ENCODE measurements at regions not wholly inside any gene's neighbourhood (a gene's known extent, or its start where the extent isn't known, plus 50 kb on each side); places are given as distances from the start of the nearest gene placed in this dataset.

DNA sequence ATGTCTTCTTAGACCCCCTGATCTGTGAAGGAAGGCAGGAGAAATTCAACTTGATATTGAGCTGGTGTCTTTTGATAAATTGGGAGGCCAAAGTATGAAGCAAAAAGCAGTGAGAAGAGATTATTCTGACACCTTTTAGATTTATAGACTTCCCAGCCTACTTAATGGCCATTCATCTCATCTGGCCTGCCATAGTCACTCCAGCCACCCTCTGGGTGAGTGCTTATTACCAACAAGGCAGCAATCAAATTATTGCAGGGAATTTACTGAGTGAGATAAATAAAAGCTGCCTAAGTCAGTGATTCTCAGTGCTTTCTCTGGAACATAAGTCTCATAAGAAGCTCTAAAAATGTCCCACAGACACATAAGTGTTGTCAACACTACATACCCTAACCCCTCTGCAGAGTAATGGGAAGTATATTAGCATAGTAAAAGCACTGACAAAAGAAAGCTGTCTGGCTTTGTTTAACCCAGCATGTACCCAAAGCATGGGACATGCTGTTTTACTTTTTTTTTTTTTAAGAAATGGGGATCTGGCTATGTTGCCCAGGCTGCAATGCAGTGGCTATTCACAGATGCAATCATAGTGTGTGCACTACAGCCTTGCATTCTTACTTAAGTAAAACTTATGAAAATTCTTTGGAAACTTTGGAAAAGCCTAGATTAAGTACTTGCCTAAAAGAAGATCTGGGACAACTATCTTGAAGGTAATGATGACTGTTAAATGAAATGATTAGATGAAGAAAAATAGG, 725.3 kb downstream of the TUSC7 start:
- no TSS peak for BruUV-seq (replicated peaks)
- in situ Hi-C loops (cut with MboI) (no loop called here), intact Hi-C loops (cut with micrococcal nuclease) (no loop called here)
- no peak for TF ChIP-seq NR3C1 (CRISPR knock-in tag; IDR thresholded peaks at IDR 0.05)
- no peak for TF ChIP-seq CREBBP (IDR thresholded peaks at IDR 0.05; ENCODE audit: low read depth, low read length)
- no peaks in the 10 kb centered on the region for H3K4me1 ChIP-seq (replicated peaks in 1 of 2; ENCODE audit: control insufficient read depth in 2 of 2, insufficient read depth in 2 of 2, low read length in 2 of 2)
- H4K20me1 ChIP-seq (replicated peaks; ENCODE audit: control insufficient read depth, insufficient read depth, low read length), result no peaks in the 10 kb centered on the region
- H3K9me3 ChIP-seq (replicated peaks; ENCODE audit: control insufficient read depth, insufficient read depth, low read depth, low read length), result no peaks in the 10 kb centered on the region
- POLR2A ChIA-PET, result no interaction called here
- DNase-seq (ENCODE audit: extremely low read depth in 1 of 4, low spot score in 3 of 4) (no peak), FAIRE-seq (no peak), ATAC-seq (no peak)
- H3K27me3 ChIP-seq (ENCODE audit: control insufficient read depth in 2 of 2, insufficient read depth in 2 of 2, low read length in 2 of 2), result no peaks in the 10 kb centered on the region
- H3K9me1 ChIP-seq (ENCODE audit: control insufficient read depth, insufficient read depth, low read length), result no peaks in the 10 kb centered on the region
- CTCF ChIA-PET (ENCODE audit: low intra/inter-chr PET ratio), result no interaction called here
- H3K79me2 ChIP-seq (ENCODE audit: control insufficient read depth, insufficient read depth, low read length), result no peaks in the 10 kb centered on the region
- H3K27ac ChIP-seq (ENCODE audit: extremely low read depth, low read depth, low read length), result no peak overlapping the region
- H3K9ac ChIP-seq (ENCODE audit: insufficient read depth in 1 of 2, low read depth in 2 of 2, low read length in 2 of 2), result no peak overlapping the region
- no peak overlapping the region for H2AFZ ChIP-seq (ENCODE audit: low read depth, low read length)
- no peaks in the 10 kb centered on the region for H3K36me3 ChIP-seq (ENCODE audit: control insufficient read depth, insufficient read depth, low read length)
- no peak overlapping the region for H3K4me2 ChIP-seq (ENCODE audit: insufficient read depth, low read length)
- H3K4me3 ChIP-seq, result no peak overlapping the region

DNA sequence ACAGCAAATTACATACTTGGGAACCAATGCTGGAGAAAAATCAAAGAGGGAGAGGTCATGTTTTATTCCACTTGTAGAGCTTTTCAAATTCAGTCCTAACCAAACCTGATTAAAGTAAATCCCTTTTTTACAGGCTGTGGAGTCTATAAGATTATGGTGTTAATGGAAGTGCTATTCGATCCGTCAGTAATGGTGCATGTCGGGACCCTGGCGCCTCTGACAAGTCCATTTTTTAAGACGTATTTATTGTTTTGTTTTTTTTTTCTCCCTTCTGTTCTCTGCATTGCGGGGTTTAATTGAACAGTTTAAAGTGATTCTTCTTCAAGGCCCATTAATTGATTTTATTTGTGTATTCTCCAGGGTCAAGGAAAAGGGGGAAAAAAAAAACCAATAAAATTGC, 725.9 kb downstream of the TUSC7 start:
- WGBS (ENCODE audit: insufficient coverage, low coverage, missing lambda C conversion rate), result 0% methylated on average over 6 of the region's 6 CpGs
- no peak for ATAC-seq
- TF ChIP-seq BRD9 (IDR thresholded peaks at IDR 0.05; ENCODE audit: low read depth, partially characterized antibody) (no peak), ZNF232 (CRISPR knock-in tag; IDR thresholded peaks at IDR 0.05) (no peak), YBX1 (IDR thresholded peaks at IDR 0.05) (no peak), JUN (IDR thresholded peaks at IDR 0.05; ENCODE audit: borderline replicate concordance, low read depth, low read length) (no peak), JUN (CRISPR knock-in tag; IDR thresholded peaks at IDR 0.05; ENCODE audit: borderline replicate concordance) (no peak), SIN3B (IDR thresholded peaks at IDR 0.05; ENCODE audit: low read depth) (no peak), HDAC6 (IDR thresholded peaks at IDR 0.05; ENCODE audit: low read depth, low read length) (no peak), NFRKB (IDR thresholded peaks at IDR 0.05; ENCODE audit: low read depth) (no peak), SAFB2 (IDR thresholded peaks at IDR 0.05; ENCODE audit: borderline replicate concordance, low read depth, low read length, severe bottlenecking) (no peak), MAFF (IDR thresholded peaks at IDR 0.05; ENCODE audit: low read length) (no peak), KLF1 (tag; IDR thresholded peaks at IDR 0.05) (no peak), FOS (IDR thresholded peaks at IDR 0.05; ENCODE audit: extremely low read depth, insufficient read length) (no peak), CBX1 (IDR thresholded peaks at IDR 0.05; ENCODE audit: low read depth) (no peak), ZNF217 (CRISPR knock-in tag; IDR thresholded peaks at IDR 0.05) (no peak), ESRRA (IDR thresholded peaks at IDR 0.05; ENCODE audit: borderline replicate concordance, low read depth) (no peak), ZNF77 (CRISPR knock-in tag; IDR thresholded peaks at IDR 0.05) (no peak)
- TF ChIP-seq, protein P1, sequence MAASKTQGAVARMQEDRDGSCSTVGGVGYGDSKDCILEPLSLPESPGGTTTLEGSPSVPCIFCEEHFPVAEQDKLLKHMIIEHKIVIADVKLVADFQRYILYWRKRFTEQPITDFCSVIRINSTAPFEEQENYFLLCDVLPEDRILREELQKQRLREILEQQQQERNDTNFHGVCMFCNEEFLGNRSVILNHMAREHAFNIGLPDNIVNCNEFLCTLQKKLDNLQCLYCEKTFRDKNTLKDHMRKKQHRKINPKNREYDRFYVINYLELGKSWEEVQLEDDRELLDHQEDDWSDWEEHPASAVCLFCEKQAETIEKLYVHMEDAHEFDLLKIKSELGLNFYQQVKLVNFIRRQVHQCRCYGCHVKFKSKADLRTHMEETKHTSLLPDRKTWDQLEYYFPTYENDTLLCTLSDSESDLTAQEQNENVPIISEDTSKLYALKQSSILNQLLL (CRISPR knock-in tag; IDR thresholded peaks at IDR 0.05; ENCODE audit: borderline replicate concordance), result no peak

More for the DNA sequence above, 725.9 kb downstream of the TUSC7 start:
- Histone ChIP-seq H2AFZ (ENCODE audit: low read depth, low read length) (no peak overlapping the region), H3K9me1 (ENCODE audit: control insufficient read depth, insufficient read depth, low read length) (no peaks in the 10 kb centered on the region), H3K27ac (ENCODE audit: extremely low read depth, low read depth, low read length) (no peak overlapping the region), H3K4me3 (no peak overlapping the region), H3K4me1 (replicated peaks in 1 of 2; ENCODE audit: control insufficient read depth in 2 of 2, insufficient read depth in 2 of 2, low read length in 2 of 2) (no peaks in the 10 kb centered on the region), H3K9ac (ENCODE audit: insufficient read depth in 1 of 2, low read depth in 2 of 2, low read length in 2 of 2) (no peak overlapping the region), H3K36me3 (ENCODE audit: control insufficient read depth, insufficient read depth, low read length) (no peaks in the 10 kb centered on the region), H3K27me3 (ENCODE audit: control insufficient read depth in 2 of 2, insufficient read depth in 2 of 2, low read length in 2 of 2) (no peaks in the 10 kb centered on the region), H4K20me1 (replicated peaks; ENCODE audit: control insufficient read depth, insufficient read depth, low read length) (no peaks in the 10 kb centered on the region), H3K4me2 (ENCODE audit: insufficient read depth, low read length) (no peak overlapping the region), H3K79me2 (ENCODE audit: control insufficient read depth, insufficient read depth, low read length) (no peaks in the 10 kb centered on the region), H3K9me3 (replicated peaks; ENCODE audit: control insufficient read depth, insufficient read depth, low read depth, low read length) (no peaks in the 10 kb centered on the region)
- CTCF ChIA-PET (ENCODE audit: low intra/inter-chr PET ratio), result no interaction called here
- in situ Hi-C loops (cut with MboI), result no loop called here
- intact Hi-C loops (cut with micrococcal nuclease), result no loop called here
- FAIRE-seq (no peak), DNase-seq (ENCODE audit: extremely low read depth in 1 of 4, low spot score in 3 of 4) (no peak)
- BruUV-seq (replicated peaks), result no TSS peak
- POLR2A ChIA-PET, result no interaction called here

Measured in K562 (cell line).